Caco-2 (cell line): ENCODE measurements at regions not wholly inside any gene's neighbourhood (a gene's known extent, or its start where the extent isn't known, plus 50 kb on each side); places are given as distances from the start of the nearest gene placed in this dataset.

ENCODE experiments used
- BruUV-seq: library from RNA; stranded (reverse); fragments of 400-500 nt; replicated peaks from 2 replicates; lab custom pipeline; 2021; lab: Mats Ljungman, UMichigan
- CTCF ChIA-PET: fragments of 300-600 bp; sonication (Branson Sonifier 250); formaldehyde crosslinking; loops from one replicate; lab custom pipeline; 2022; ENCODE audit warnings: antibody characterized with exemption; lab: Charles Lee
- POLR2A ChIA-PET: fragments of 300-600 bp; sonication (Branson Sonifier 250); formaldehyde crosslinking; loops from one replicate; lab custom pipeline; 2022; ENCODE audit warnings: antibody characterized with exemption; lab: Charles Lee
- DNase-seq, 2 experiments: peaks; one replicate each; pipeline versions ENCODE4 v3.0.0 to v3.0.0-alpha.2; 2020 to 2022
- H3K27me3 ChIP-seq: replicated peaks from 2 replicates; pipeline ENCODE4 v1.6.0; 2011; ENCODE audit warnings: low read length; ENCODE audit not compliant: control insufficient read depth, insufficient read depth
- H3K36me3 ChIP-seq: 2 replicates; pipeline ENCODE4 v1.5.1; 2011; ENCODE audit warnings: low read length; ENCODE audit not compliant: control insufficient read depth, insufficient read depth
- H3K4me1 ChIP-seq: fragments of 250-450 bp; sonication (Bioruptor Pico); 2 replicates; pipeline ENCODE4 v1.5.1; 2020; ENCODE audit warnings: mild to moderate bottlenecking
- H3K4me3 ChIP-seq: 2 replicates; pipeline ENCODE4 v1.5.1; 2011; ENCODE audit warnings: low read depth, mild to moderate bottlenecking, control low read depth, low read length
- H3K9me3 ChIP-seq: fragments of 250-450 bp; sonication (Bioruptor Pico); 2 replicates; pipeline ENCODE4 v1.5.1; 2020; ENCODE audit warnings: mild to moderate bottlenecking, moderate library complexity
- H3K27ac Mint-ChIP-seq: one replicate; pipeline ENCODE4 v1.8.0; 2022; ENCODE audit warnings: mixed read lengths; ENCODE audit not compliant: unreplicated experiment
- H3K27me3 Mint-ChIP-seq: one replicate; pipeline ENCODE4 v1.8.0; 2022; ENCODE audit warnings: mixed read lengths; ENCODE audit not compliant: insufficient read depth, unreplicated experiment
- H3K36me3 Mint-ChIP-seq: one replicate; pipeline ENCODE4 v1.8.0; 2022; ENCODE audit warnings: mild to moderate bottlenecking, mixed read lengths; ENCODE audit not compliant: insufficient read depth, unreplicated experiment
- H3K4me1 Mint-ChIP-seq: one replicate; pipeline ENCODE4 v1.8.0; 2022; ENCODE audit warnings: low read depth, mixed read lengths; ENCODE audit not compliant: unreplicated experiment
- H3K4me3 Mint-ChIP-seq: one replicate; pipeline ENCODE4 v1.8.0; 2022; ENCODE audit warnings: mild to moderate bottlenecking, moderate library complexity, mixed read lengths; ENCODE audit not compliant: unreplicated experiment
- H3K9me3 Mint-ChIP-seq: one replicate; pipeline ENCODE4 v1.8.0; 2022; ENCODE audit warnings: mixed read lengths; ENCODE audit not compliant: unreplicated experiment
- intact Hi-C: fragments of 100-400 bp; cut with micrococcal nuclease; formaldehyde crosslinking; loops from one replicate; pipeline ENCODE4 v1.10.0; 2022; ENCODE audit not compliant: unreplicated experiment
- TF ChIP-seq, protein P1 (sequence below), 2 experiments: fragments of 200-600 bp in 1 of 2; IDR thresholded peaks; 1 replicate in 1 of 2; 2 replicates in 1 of 2; pipeline versions ENCODE4 v1.5.1 to v1.8.0; 2011 to 2022; ENCODE audit warnings: antibody characterized with exemption in 1 of 2, control low read depth in 1 of 2, inconsistent platforms in 1 of 2, low read depth in 1 of 2, low read length in 1 of 2, mild to moderate bottlenecking in 1 of 2, moderate library complexity in 1 of 2; ENCODE audit not compliant: insufficient read depth in 1 of 2, severe bottlenecking in 1 of 2, unreplicated experiment in 1 of 2

- H3K4me1 ChIP-seq: no peaks in the 10 kb centered on the region
- intact Hi-C loops: no loop called here
- TF ChIP-seq, protein P1, sequence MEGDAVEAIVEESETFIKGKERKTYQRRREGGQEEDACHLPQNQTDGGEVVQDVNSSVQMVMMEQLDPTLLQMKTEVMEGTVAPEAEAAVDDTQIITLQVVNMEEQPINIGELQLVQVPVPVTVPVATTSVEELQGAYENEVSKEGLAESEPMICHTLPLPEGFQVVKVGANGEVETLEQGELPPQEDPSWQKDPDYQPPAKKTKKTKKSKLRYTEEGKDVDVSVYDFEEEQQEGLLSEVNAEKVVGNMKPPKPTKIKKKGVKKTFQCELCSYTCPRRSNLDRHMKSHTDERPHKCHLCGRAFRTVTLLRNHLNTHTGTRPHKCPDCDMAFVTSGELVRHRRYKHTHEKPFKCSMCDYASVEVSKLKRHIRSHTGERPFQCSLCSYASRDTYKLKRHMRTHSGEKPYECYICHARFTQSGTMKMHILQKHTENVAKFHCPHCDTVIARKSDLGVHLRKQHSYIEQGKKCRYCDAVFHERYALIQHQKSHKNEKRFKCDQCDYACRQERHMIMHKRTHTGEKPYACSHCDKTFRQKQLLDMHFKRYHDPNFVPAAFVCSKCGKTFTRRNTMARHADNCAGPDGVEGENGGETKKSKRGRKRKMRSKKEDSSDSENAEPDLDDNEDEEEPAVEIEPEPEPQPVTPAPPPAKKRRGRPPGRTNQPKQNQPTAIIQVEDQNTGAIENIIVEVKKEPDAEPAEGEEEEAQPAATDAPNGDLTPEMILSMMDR (IDR thresholded peaks at IDR 0.05; ENCODE audit: insufficient read depth in 1 of 2, low read depth in 1 of 2, low read length in 1 of 2, severe bottlenecking in 1 of 2, unreplicated experiment in 1 of 2): no peak
- H3K27me3 ChIP-seq: no peaks in the 10 kb centered on the region
- Mint-ChIP-seq H3K9me3 (no peaks in the 10 kb centered on the region), H3K36me3 (no peaks in the 10 kb centered on the region), H3K27me3 (peaks cover 7% of the 10 kb centered on the region), H3K4me3 (no peak overlapping the region), H3K27ac (no peak overlapping the region), H3K4me1 (no peaks in the 10 kb centered on the region)
- H3K4me3 ChIP-seq: no peak overlapping the region
- H3K9me3 ChIP-seq: peaks cover 7% of the 10 kb centered on the region; the same call in 1 of the 2 replicates
- CTCF ChIA-PET: no interaction called here
- no peaks in the 10 kb centered on the region for H3K36me3 ChIP-seq
- no peak for DNase-seq
- BruUV-seq: no TSS peak
- POLR2A ChIA-PET: no interaction called here
Measured at GRCh38 chr11:134915212-134915611, 503.2 kb upstream of the B3GAT1 start.

- no peaks in the 10 kb centered on the region for H3K36me3 ChIP-seq
- no peak for DNase-seq
- CTCF ChIA-PET: no interaction called here
- peaks cover 5% of the 10 kb centered on the region; the same call in 1 of the 2 replicates for H3K9me3 ChIP-seq
- Mint-ChIP-seq H3K4me1 (no peaks in the 10 kb centered on the region), H3K27ac (no peak overlapping the region), H3K9me3 (no peaks in the 10 kb centered on the region), H3K27me3 (peaks cover 4% of the 10 kb centered on the region), H3K4me3 (no peak overlapping the region), H3K36me3 (no peaks in the 10 kb centered on the region)
- TF ChIP-seq, protein P1 (IDR thresholded peaks at IDR 0.05; ENCODE audit: insufficient read depth in 1 of 2, low read depth in 1 of 2, low read length in 1 of 2, severe bottlenecking in 1 of 2, unreplicated experiment in 1 of 2): no peak
- intact Hi-C loops: no loop called here
- no peak overlapping the region for H3K4me3 ChIP-seq
- POLR2A ChIA-PET: no interaction called here
- H3K27me3 ChIP-seq: no peaks in the 10 kb centered on the region
- no TSS peak for BruUV-seq
- H3K4me1 ChIP-seq: no peaks in the 10 kb centered on the region
Measured at GRCh38 chr11:134913999-134914590, 502.1 kb upstream of the B3GAT1 start.

- H3K27me3 ChIP-seq: no peaks in the 10 kb centered on the region
- H3K9me3 ChIP-seq: no peaks in the 10 kb centered on the region
- POLR2A ChIA-PET: no interaction called here
- intact Hi-C loops: no loop called here
- no peak for DNase-seq
- Mint-ChIP-seq H3K4me3 (no peak overlapping the region), H3K27ac (no peak overlapping the region), H3K4me1 (no peaks in the 10 kb centered on the region), H3K36me3 (no peaks in the 10 kb centered on the region), H3K27me3 (peaks cover 4% of the 10 kb centered on the region), H3K9me3 (no peaks in the 10 kb centered on the region)
- no peak overlapping the region for H3K4me3 ChIP-seq
- CTCF ChIA-PET: no interaction called here
- TF ChIP-seq, protein P1 (IDR thresholded peaks at IDR 0.05; ENCODE audit: insufficient read depth in 1 of 2, low read depth in 1 of 2, low read length in 1 of 2, severe bottlenecking in 1 of 2, unreplicated experiment in 1 of 2): no peak
- H3K4me1 ChIP-seq: no peaks in the 10 kb centered on the region
- BruUV-seq: no TSS peak
- no peaks in the 10 kb centered on the region for H3K36me3 ChIP-seq
Measured at GRCh38 chr11:134913391-134913790, 501.3 kb upstream of the B3GAT1 start.
